ENCODE measurements at regions not wholly inside any gene's neighbourhood (a gene's known extent, or its start where the extent isn't known, plus 50 kb on each side); places are given as distances from the start of the nearest gene placed in this dataset.

- no peak for TF ChIP-seq POLR2A (IDR thresholded peaks at IDR 0.05)
- no peak for TF ChIP-seq CTCF (IDR thresholded peaks at IDR 0.05)
- TF ChIP-seq EP300 (IDR thresholded peaks at IDR 0.05): no peak
These were observed 2480.7 kb upstream of the PCDH20 start for GRCh38 chr13:63896321-63896720.
